ENCODE measurements at regions not wholly inside any gene's neighbourhood (a gene's known extent, or its start where the extent isn't known, plus 50 kb on each side); places are given as distances from the start of the nearest gene placed in this dataset.

DNA sequence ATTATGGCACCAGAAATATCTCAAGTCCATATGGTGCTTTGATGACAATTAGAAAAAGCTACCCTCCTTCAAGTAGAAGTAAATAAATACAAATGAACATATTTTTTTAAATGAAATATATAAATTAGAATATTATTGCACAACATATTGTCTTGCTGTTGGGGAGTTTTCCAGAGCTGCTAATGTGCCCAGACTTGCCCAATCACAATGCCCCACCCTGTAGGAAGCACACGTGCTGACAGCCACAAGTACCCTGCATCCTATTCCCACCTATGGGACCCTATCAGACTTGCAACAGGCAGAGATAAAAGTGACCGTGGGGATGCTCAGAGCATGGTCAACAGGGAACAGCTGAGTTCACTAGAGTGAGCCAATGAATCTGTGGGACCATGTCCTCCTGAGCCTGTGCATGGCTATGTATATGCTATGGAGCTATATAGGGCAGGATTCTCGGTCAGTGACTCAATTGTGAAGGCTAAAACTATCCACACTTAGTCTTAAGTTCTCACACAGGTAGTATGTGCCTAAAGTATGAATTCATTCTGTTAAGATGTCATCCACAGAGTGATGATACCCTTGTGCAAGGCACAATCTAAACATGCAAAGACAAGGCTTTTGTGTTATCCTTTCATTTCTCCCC is 336.0 kb downstream of the HGF start:
- H3K79me2 ChIP-seq (ENCODE audit: insufficient read depth, low read depth): no peaks in the 10 kb centered on the region
- no peaks in the 10 kb centered on the region for H3K4me1 ChIP-seq (ENCODE audit: low read depth, poor library complexity, severe bottlenecking)
- no peak overlapping the region for H2AFZ ChIP-seq (ENCODE audit: low read depth)
- H3K9ac ChIP-seq: no peak overlapping the region
- no peaks in the 10 kb centered on the region for H3K36me3 ChIP-seq (ENCODE audit: insufficient read depth)
- H4K20me1 ChIP-seq (ENCODE audit: insufficient read depth): no peaks in the 10 kb centered on the region
- no peak overlapping the region for H3K4me3 ChIP-seq (IDR thresholded peaks at IDR 0.05; ENCODE audit: insufficient read depth, low read depth, low read length)
- H3K27ac ChIP-seq: no peak overlapping the region
- no peak overlapping the region for H3K4me2 ChIP-seq
- no peaks in the 10 kb centered on the region for H3K27me3 ChIP-seq (ENCODE audit: insufficient read depth, low read depth)
- TF ChIP-seq, protein P1, sequence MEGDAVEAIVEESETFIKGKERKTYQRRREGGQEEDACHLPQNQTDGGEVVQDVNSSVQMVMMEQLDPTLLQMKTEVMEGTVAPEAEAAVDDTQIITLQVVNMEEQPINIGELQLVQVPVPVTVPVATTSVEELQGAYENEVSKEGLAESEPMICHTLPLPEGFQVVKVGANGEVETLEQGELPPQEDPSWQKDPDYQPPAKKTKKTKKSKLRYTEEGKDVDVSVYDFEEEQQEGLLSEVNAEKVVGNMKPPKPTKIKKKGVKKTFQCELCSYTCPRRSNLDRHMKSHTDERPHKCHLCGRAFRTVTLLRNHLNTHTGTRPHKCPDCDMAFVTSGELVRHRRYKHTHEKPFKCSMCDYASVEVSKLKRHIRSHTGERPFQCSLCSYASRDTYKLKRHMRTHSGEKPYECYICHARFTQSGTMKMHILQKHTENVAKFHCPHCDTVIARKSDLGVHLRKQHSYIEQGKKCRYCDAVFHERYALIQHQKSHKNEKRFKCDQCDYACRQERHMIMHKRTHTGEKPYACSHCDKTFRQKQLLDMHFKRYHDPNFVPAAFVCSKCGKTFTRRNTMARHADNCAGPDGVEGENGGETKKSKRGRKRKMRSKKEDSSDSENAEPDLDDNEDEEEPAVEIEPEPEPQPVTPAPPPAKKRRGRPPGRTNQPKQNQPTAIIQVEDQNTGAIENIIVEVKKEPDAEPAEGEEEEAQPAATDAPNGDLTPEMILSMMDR (conservative IDR thresholded peaks at IDR 0.05; ENCODE audit: low read depth, low read length): no peak

DNA sequence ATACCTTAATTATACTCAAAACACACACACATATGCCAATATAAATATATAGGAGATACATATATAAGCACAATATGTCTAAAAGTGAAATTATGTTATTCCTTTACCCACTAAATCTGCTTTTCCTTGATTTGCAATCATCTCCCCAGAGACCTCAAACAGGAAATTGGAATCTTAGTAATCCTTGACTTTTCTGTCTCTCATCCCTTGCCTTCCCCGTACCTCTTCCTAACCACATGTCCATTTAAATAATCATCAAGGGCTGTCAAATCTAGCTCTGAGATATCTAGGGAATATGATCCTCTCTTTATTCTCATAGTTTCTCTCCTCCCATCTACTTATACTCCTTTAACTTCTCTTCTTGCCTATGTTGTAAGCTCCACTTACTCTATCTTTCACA is 336.6 kb downstream of the HGF start:
- Histone ChIP-seq H2AFZ (ENCODE audit: low read depth) (no peak overlapping the region), H3K27me3 (ENCODE audit: insufficient read depth, low read depth) (no peaks in the 10 kb centered on the region), H3K4me3 (IDR thresholded peaks at IDR 0.05; ENCODE audit: insufficient read depth, low read depth, low read length) (no peak overlapping the region), H3K9ac (no peak overlapping the region), H3K4me1 (ENCODE audit: low read depth, poor library complexity, severe bottlenecking) (no peaks in the 10 kb centered on the region), H3K4me2 (no peak overlapping the region), H3K79me2 (ENCODE audit: insufficient read depth, low read depth) (no peaks in the 10 kb centered on the region), H3K36me3 (ENCODE audit: insufficient read depth) (no peaks in the 10 kb centered on the region), H4K20me1 (ENCODE audit: insufficient read depth) (no peaks in the 10 kb centered on the region), H3K27ac (no peak overlapping the region)
- TF ChIP-seq, protein P1 (conservative IDR thresholded peaks at IDR 0.05; ENCODE audit: low read depth, low read length): no peak

DNA sequence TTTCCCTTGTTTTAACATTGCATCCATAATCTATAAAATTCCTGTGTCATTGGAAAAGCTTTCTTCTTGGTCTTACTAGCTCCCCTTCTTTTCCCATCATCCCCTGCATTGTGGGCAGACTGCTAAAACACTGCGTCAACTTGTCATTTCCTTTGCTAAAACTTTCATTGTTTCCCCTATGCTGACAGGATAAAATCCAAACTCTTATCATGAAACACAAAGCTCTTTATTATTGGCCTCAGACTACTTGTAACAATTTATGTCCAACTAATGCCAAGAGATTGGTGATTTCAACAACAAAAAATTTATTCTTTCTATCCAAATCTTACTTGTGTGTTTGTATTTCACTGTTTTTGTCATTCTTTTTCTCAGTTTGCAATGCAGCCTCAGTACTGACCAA is 339.1 kb downstream of the HGF start:
- TF ChIP-seq, protein P1 (conservative IDR thresholded peaks at IDR 0.05; ENCODE audit: low read depth, low read length): no peak
- H3K36me3 ChIP-seq (ENCODE audit: insufficient read depth): no peaks in the 10 kb centered on the region
- no peak overlapping the region for H3K9ac ChIP-seq
- H3K4me1 ChIP-seq (ENCODE audit: low read depth, poor library complexity, severe bottlenecking): no peaks in the 10 kb centered on the region
- no peaks in the 10 kb centered on the region for H3K27me3 ChIP-seq (ENCODE audit: insufficient read depth, low read depth)
- no peak overlapping the region for H3K4me2 ChIP-seq
- no peaks in the 10 kb centered on the region for H3K79me2 ChIP-seq (ENCODE audit: insufficient read depth, low read depth)
- no peaks in the 10 kb centered on the region for H4K20me1 ChIP-seq (ENCODE audit: insufficient read depth)
- H3K27ac ChIP-seq: no peak overlapping the region
- H3K4me3 ChIP-seq (IDR thresholded peaks at IDR 0.05; ENCODE audit: insufficient read depth, low read depth, low read length): no peak overlapping the region
- no peak overlapping the region for H2AFZ ChIP-seq (ENCODE audit: low read depth)

DNA sequence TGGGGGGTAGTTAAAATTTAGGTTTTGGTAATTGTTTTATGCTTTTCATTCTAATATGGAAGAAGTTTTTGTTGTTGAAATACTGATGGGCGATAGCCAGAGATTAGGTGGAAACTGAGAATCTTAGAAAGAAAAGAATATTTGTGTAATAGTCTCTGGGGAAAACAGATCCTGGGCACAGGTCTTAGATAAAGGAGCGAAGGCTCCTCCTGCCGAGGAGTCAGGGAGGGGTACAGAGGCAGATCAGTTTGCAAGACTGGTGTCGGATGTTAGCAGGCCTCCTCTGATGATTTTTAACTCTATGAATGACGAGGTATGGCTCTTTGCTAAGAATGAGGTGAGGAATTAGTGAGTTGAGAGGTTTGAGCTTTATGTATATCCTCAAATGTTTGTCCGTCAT is 339.7 kb downstream of the HGF start:
- no peaks in the 10 kb centered on the region for H3K79me2 ChIP-seq (ENCODE audit: insufficient read depth, low read depth)
- H2AFZ ChIP-seq (ENCODE audit: low read depth): no peak overlapping the region
- no peak overlapping the region for H3K9ac ChIP-seq
- H3K4me2 ChIP-seq: no peak overlapping the region
- H3K27ac ChIP-seq: no peak overlapping the region
- no peaks in the 10 kb centered on the region for H3K27me3 ChIP-seq (ENCODE audit: insufficient read depth, low read depth)
- H4K20me1 ChIP-seq (ENCODE audit: insufficient read depth): no peaks in the 10 kb centered on the region
- H3K36me3 ChIP-seq (ENCODE audit: insufficient read depth): no peaks in the 10 kb centered on the region
- no peaks in the 10 kb centered on the region for H3K4me1 ChIP-seq (ENCODE audit: low read depth, poor library complexity, severe bottlenecking)
- no peak overlapping the region for H3K4me3 ChIP-seq (IDR thresholded peaks at IDR 0.05; ENCODE audit: insufficient read depth, low read depth, low read length)
- TF ChIP-seq, protein P1 (conservative IDR thresholded peaks at IDR 0.05; ENCODE audit: low read depth, low read length): no peak

Data from KMS-11 (cell line).